NB4 (cell line): ENCODE measurements at regions not wholly inside any gene's neighbourhood (a gene's known extent, or its start where the extent isn't known, plus 50 kb on each side); places are given as distances from the start of the nearest gene placed in this dataset.

Experiments used
- DNase-seq: peaks from one replicate; pipeline ENCODE4 v3.0.0; 2010; ENCODE audit warnings: low read depth
- H3K4me3 ChIP-seq: one replicate; pipeline ENCODE4 v1.5.1; 2011; ENCODE audit warnings: mild to moderate bottlenecking, low read depth, low read length, moderate library complexity
- MYC ChIP-seq: IDR thresholded peaks from 2 replicates; pipeline ENCODE4 v1.6.1; 2011; ENCODE audit warnings: low read depth, low read length
- POLR2A ChIP-seq: IDR thresholded peaks from 2 replicates; pipeline ENCODE4 v1.6.1; 2011; ENCODE audit warnings: mild to moderate bottlenecking; ENCODE audit not compliant: insufficient read length; ENCODE audit errors: extremely low read depth
- TF ChIP-seq, protein P1 (sequence below): IDR thresholded peaks from one replicate; pipeline ENCODE4 v1.5.1; 2012; ENCODE audit warnings: low read depth, low read length
- TF ChIP-seq, protein P2 (sequence below): IDR thresholded peaks from 2 replicates; pipeline ENCODE4 v1.6.1; 2011; ENCODE audit warnings: low read depth, low read length

DNA sequence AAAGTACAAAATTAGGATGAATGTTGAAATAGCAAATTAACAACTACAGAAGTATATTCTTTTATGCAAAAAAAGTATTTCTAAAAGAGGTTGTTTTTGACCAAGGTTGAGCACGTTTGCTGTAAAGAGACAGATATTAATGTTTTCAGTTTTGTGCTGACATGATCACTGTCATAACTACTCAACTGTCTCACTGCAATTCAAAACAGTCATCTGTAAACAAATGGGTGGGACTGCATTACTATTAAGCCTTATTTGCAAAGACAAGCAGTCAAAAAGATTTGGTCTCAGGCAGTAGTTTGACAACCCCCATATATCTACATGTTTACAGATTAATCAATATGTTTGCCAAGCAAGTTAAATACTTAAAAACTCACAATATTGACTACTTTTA is 109.1 kb upstream of the ZNF385D start:
- no peak for TF ChIP-seq MYC
- no peak for TF ChIP-seq POLR2A
- TF ChIP-seq, protein P1, sequence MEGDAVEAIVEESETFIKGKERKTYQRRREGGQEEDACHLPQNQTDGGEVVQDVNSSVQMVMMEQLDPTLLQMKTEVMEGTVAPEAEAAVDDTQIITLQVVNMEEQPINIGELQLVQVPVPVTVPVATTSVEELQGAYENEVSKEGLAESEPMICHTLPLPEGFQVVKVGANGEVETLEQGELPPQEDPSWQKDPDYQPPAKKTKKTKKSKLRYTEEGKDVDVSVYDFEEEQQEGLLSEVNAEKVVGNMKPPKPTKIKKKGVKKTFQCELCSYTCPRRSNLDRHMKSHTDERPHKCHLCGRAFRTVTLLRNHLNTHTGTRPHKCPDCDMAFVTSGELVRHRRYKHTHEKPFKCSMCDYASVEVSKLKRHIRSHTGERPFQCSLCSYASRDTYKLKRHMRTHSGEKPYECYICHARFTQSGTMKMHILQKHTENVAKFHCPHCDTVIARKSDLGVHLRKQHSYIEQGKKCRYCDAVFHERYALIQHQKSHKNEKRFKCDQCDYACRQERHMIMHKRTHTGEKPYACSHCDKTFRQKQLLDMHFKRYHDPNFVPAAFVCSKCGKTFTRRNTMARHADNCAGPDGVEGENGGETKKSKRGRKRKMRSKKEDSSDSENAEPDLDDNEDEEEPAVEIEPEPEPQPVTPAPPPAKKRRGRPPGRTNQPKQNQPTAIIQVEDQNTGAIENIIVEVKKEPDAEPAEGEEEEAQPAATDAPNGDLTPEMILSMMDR, result no peak
- TF ChIP-seq, protein P2, sequence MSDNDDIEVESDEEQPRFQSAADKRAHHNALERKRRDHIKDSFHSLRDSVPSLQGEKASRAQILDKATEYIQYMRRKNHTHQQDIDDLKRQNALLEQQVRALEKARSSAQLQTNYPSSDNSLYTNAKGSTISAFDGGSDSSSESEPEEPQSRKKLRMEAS, result no peak
- no peak overlapping the region for H3K4me3 ChIP-seq
- no peak for DNase-seq

GRCh38 chr3:21860657-21861056 is 109.6 kb upstream of the ZNF385D start:
- TF ChIP-seq, protein P2, result no peak
- TF ChIP-seq, protein P1, result no peak
- TF ChIP-seq POLR2A, result no peak
- no peak for TF ChIP-seq MYC
- H3K4me3 ChIP-seq, result no peak overlapping the region
- DNase-seq, result no peak

- no peak overlapping the region for H3K4me3 ChIP-seq
- no peak for DNase-seq
- TF ChIP-seq, protein P1, result no peak
- TF ChIP-seq POLR2A (no peak), MYC (no peak)
- TF ChIP-seq, protein P2, result no peak
These were observed 125.8 kb upstream of the ZNF385D start for GRCh38 chr3:21876782-21877181.

GRCh38 chr3:21877214-21877754 is 126.3 kb upstream of the ZNF385D start:
- DNase-seq, result no peak
- no peak overlapping the region for H3K4me3 ChIP-seq
- no peak for TF ChIP-seq POLR2A
- TF ChIP-seq MYC, result no peak
- TF ChIP-seq, protein P2, result no peak
- TF ChIP-seq, protein P1, result no peak

DNA sequence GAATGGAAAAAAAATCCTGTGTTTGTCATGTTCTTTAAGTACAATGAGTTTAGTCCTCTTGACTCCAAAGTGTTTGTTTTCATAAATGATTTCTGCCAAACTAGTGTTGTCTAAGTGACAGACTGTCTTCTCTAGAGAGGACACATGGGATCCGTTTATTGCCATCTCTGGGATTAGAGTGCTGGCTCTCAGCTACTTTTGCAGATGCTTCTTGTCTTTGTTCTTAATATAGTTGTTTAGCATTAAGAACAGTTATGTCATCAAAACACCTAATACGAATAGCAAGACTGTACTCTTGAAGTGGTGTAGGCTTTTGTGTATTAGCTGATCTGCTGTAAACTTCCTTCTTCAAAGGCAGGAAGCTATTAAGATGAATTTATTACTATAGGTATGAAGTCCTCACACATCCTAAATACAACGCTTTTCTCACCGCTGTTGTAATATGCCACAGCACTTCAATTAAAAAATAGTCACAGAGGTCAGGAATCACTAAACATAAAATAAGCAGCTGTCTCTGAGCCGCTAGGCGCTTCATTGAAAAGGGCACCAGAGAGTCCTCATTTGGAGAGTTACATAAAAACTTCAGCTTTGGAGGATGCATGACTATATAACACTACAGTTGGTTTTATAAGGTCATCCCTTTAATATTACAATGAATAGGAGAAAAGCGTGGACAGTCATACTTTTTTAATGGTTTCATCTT is 128.3 kb upstream of the ZNF385D start:
- no peak for DNase-seq
- no peak for TF ChIP-seq MYC
- no peak for TF ChIP-seq POLR2A
- TF ChIP-seq, protein P1, result no peak
- TF ChIP-seq, protein P2, result no peak
- no peak overlapping the region for H3K4me3 ChIP-seq
